Uterus (tissue), 2 donors: ENCODE measurements at regions not wholly inside any gene's neighbourhood (a gene's known extent, or its start where the extent isn't known, plus 50 kb on each side); places are given as distances from the start of the nearest gene placed in this dataset.

ENCODE experiments used
- CTCF ChIP-seq, 4 experiments: fragments of 200-600 bp in 2 of 4; fragments of 450-650 bp in 2 of 4; sonication (generic) in 2 of 4; IDR thresholded peaks; one replicate each; pipeline ENCODE4 v1.5.1; 2016 to 2019; ENCODE audit warnings: antibody characterized with exemption in 4 of 4, mild to moderate bottlenecking in 2 of 4, moderate library complexity in 1 of 4
- POLR2A ChIP-seq, 2 donors: fragments of 450-650 bp; IDR thresholded peaks; one replicate each; pipeline ENCODE4 v1.6.1; 2016; ENCODE audit warnings: antibody characterized with exemption in 2 of 2, mild to moderate bottlenecking in 1 of 2, moderate library complexity in 1 of 2

GRCh38 chr14:22185789-22186188, 403.2 kb downstream of the DAD1 start:
- TF ChIP-seq CTCF (IDR thresholded peaks at IDR 0.05): no peak
- TF ChIP-seq POLR2A (IDR thresholded peaks at IDR 0.05): no peak
